ENCODE measurements at regions not wholly inside any gene's neighbourhood (a gene's known extent, or its start where the extent isn't known, plus 50 kb on each side); places are given as distances from the start of the nearest gene placed in this dataset.

- TF ChIP-seq, protein P1, sequence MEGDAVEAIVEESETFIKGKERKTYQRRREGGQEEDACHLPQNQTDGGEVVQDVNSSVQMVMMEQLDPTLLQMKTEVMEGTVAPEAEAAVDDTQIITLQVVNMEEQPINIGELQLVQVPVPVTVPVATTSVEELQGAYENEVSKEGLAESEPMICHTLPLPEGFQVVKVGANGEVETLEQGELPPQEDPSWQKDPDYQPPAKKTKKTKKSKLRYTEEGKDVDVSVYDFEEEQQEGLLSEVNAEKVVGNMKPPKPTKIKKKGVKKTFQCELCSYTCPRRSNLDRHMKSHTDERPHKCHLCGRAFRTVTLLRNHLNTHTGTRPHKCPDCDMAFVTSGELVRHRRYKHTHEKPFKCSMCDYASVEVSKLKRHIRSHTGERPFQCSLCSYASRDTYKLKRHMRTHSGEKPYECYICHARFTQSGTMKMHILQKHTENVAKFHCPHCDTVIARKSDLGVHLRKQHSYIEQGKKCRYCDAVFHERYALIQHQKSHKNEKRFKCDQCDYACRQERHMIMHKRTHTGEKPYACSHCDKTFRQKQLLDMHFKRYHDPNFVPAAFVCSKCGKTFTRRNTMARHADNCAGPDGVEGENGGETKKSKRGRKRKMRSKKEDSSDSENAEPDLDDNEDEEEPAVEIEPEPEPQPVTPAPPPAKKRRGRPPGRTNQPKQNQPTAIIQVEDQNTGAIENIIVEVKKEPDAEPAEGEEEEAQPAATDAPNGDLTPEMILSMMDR (conservative IDR thresholded peaks at IDR 0.05; ENCODE audit: control insufficient read depth, insufficient read depth, low read depth, low read length): no peak
Measured at GRCh38 chr14:95370076-95370475, 50.4 kb upstream of the CLMN start.

More at GRCh38 chr14:95370076-95370475, 50.4 kb upstream of the CLMN start:
- no peak for DNase-seq (ENCODE audit: low read depth)
- H3K4me3 ChIP-seq (ENCODE audit: control insufficient read depth, low read depth, low read length): no peak overlapping the region
